Esophagus (tissue), 2 donors: ENCODE measurements at regions not wholly inside any gene's neighbourhood (a gene's known extent, or its start where the extent isn't known, plus 50 kb on each side); places are given as distances from the start of the nearest gene placed in this dataset.

Experiments
- H3K27ac ChIP-seq, 2 donors: one replicate each; pipeline ENCODE4 v1.5.1; 2013; ENCODE audit warnings: low read depth in 2 of 2, mild to moderate bottlenecking in 2 of 2, inconsistent platforms in 1 of 2, low read length in 1 of 2, moderate library complexity in 1 of 2
- H3K27me3 ChIP-seq, 2 donors: one replicate each; pipeline ENCODE4 v1.6.1; 2013; ENCODE audit warnings: low read length in 2 of 2, control low read depth in 1 of 2, mild to moderate bottlenecking in 1 of 2; ENCODE audit not compliant: insufficient read depth in 2 of 2, control insufficient read depth in 1 of 2
- H3K36me3 ChIP-seq, 2 donors: one replicate each; pipeline ENCODE4 v1.6.1; 2013; ENCODE audit warnings: low read length in 1 of 2; ENCODE audit not compliant: control insufficient read depth in 2 of 2, insufficient read depth in 2 of 2
- H3K4me1 ChIP-seq, 2 donors: one replicate each; pipeline ENCODE4 v1.6.1; 2013; ENCODE audit warnings: low read length in 1 of 2; ENCODE audit not compliant: control insufficient read depth in 2 of 2, insufficient read depth in 2 of 2
- H3K4me3 ChIP-seq, 2 donors: one replicate each; pipeline ENCODE4 v1.5.1; 2013; ENCODE audit warnings: low read length in 2 of 2, mild to moderate bottlenecking in 2 of 2, low read depth in 1 of 2, moderate library complexity in 1 of 2
- H3K9me3 ChIP-seq, 2 donors: one replicate each; pipeline ENCODE4 v1.6.1; 2013; ENCODE audit warnings: mild to moderate bottlenecking in 2 of 2, low read depth in 1 of 2, low read length in 1 of 2, moderate library complexity in 1 of 2; ENCODE audit not compliant: control insufficient read depth in 2 of 2, insufficient read depth in 1 of 2
- WGBS, 2 donors: extraction: QIAGEN DNeasy Blood & Tissue Kit; methylation state at CpG; one replicate each; pipeline ENCODE4 v1.1.7; 2013; 5-methylcytosine and 5-hydroxymethylcytosine counted together
- donor health status: healthy with polysubstance abuse.
- donor health status: Bipolar disorder and iron deficiency.

DNA sequence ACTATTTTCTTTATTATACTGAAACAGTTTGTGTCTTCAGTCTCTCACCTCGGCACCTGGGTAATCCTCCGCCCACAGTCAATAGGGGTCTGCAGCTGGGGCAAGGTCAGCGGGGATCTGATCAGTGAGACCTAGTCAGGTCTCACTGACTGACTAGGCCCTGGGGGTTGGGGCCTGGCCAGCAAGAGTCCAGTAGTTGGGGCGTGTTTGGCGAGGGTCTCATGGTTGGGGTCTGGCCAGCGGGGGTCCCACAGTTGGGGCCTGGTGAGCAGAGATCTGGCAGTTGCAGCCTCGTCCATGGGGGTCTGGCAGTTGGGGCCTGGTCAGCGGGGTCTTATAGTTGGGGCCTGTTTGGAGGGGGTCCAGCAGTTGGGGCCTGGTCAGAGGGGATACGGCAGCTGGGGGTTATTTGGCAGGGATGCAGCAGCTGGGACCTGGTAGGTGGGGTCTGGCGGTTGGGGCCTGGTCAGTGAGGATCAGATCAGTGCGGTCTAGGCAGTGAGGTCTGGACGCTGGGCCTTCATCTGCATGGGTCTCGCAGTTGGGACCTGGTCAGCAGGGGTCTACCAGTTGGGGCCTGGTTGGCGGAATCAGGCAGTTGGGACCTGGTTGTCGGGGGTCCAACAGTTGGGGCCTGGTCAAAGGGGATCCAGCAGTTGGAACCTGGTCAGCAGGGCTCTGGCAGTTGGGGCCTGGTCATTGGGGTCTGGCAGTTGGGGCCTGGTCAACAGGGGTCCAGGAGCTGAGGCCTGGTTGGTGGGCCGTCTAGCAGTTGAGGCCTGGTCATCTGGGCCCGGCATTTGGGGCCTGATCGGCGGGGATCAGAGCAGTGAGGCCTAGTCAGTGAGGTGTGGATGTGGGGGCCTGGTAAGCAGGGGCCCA lies 61.1 kb upstream of the TPM4 start:
- WGBS, 2 donors = 94% methylated on average over 19 of the region's 19 CpGs
- Histone ChIP-seq H3K36me3 (no peaks in the 10 kb centered on the region), H3K4me1 (no peaks in the 10 kb centered on the region), H3K27me3 (no peaks in the 10 kb centered on the region), H3K4me3 (no peak overlapping the region), H3K27ac (no peak overlapping the region), H3K9me3 (no peaks in the 10 kb centered on the region)

DNA sequence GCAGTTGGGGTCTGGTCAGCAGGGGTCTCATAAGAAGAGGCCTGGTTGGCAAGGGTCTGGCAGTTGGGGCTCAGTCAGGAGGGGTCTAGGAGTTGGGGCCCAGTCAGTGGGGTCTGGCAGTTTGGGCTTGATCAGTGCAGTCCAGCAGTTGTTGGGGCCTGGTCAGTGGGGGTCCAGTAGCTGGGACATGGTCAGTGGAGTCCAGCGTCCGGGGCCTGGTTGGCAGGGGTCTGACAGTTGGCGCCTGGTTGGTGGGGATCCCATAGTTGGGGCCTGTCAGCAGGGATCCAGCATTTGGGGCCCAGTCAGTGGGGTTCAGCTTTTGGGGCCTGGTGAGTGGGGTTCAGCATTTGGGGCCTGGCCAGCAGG lies 60.5 kb upstream of the TPM4 start:
- Histone ChIP-seq H3K36me3 (no peaks in the 10 kb centered on the region), H3K9me3 (no peaks in the 10 kb centered on the region), H3K27ac (no peak overlapping the region), H3K27me3 (no peaks in the 10 kb centered on the region), H3K4me3 (no peak overlapping the region), H3K4me1 (no peaks in the 10 kb centered on the region)
- 74 to 77% methylated on average over 3 of the region's 3 CpGs for WGBS, 2 donors

GRCh38 chr19:16016226-16017137 lies 59.8 kb upstream of the TPM4 start:
- Histone ChIP-seq H3K9me3 (no peaks in the 10 kb centered on the region), H3K27me3 (no peaks in the 10 kb centered on the region), H3K36me3 (no peaks in the 10 kb centered on the region), H3K4me1 (no peaks in the 10 kb centered on the region), H3K27ac (no peak overlapping the region), H3K4me3 (no peak overlapping the region)
- 82 to 86% methylated on average over 15 of the region's 15 CpGs for WGBS, 2 donors

GRCh38 chr19:16017138-16017490 lies 59.2 kb upstream of the TPM4 start:
- Histone ChIP-seq H3K27ac (no peak overlapping the region), H3K4me1 (no peaks in the 10 kb centered on the region), H3K36me3 (no peaks in the 10 kb centered on the region), H3K4me3 (no peak overlapping the region), H3K27me3 (no peaks in the 10 kb centered on the region), H3K9me3 (no peaks in the 10 kb centered on the region)
- WGBS, 2 donors = 91 to 94% methylated on average over 11 of the region's 11 CpGs

DNA sequence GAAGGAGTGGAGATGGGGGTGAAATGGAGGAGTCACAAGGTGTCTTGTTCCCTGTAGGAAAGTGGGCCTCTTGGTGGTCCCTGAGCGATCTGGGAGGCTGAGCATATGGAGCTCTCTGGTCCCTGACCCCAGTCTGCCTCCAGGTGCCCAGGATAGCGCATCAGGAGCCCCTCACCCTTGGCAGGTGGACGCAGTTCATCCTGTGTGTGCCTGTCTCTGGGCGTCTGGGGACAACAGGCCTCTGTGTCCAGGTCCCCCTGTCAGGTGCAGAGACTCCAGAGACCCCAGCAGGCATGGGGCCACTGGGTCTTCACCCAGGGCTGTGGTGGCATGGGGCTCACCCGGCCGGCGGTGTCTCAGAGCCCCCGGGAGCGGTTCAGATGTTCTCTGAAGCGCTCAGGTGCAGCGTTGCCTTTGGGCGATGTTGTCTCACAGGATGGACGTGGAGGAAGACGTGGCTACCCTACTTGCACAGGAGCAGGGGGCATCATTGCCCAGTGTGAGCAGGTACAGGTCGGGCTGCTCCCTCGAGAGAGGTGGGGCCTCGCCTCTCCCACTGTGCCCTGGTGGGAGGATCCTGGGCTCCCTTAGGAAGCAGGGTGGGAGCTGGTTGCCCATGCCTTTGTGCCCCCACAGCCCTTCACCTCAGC lies 58.1 kb upstream of the TPM4 start:
- Histone ChIP-seq H3K36me3 (no peaks in the 10 kb centered on the region), H3K4me3 (no peak overlapping the region), H3K27me3 (no peaks in the 10 kb centered on the region), H3K4me1 (no peaks in the 10 kb centered on the region), H3K27ac (no peak overlapping the region), H3K9me3 (no peaks in the 10 kb centered on the region)
- 85 to 91% methylated on average over 16 to 17 of the region's 17 CpGs for WGBS, 2 donors

GRCh38 chr19:16018801-16019551 lies 57.3 kb upstream of the TPM4 start:
- no peaks in the 10 kb centered on the region for H3K36me3 ChIP-seq
- H3K9me3 ChIP-seq = no peaks in the 10 kb centered on the region
- H3K4me1 ChIP-seq = no peaks in the 10 kb centered on the region
- no peaks in the 10 kb centered on the region for H3K27me3 ChIP-seq
- no peak overlapping the region for H3K4me3 ChIP-seq
- 69 to 70% methylated on average over 13 of the region's 13 CpGs for WGBS, 2 donors
- no peak overlapping the region for H3K27ac ChIP-seq

GRCh38 chr19:16019691-16020448 lies 56.4 kb upstream of the TPM4 start:
- no peaks in the 10 kb centered on the region for H3K27me3 ChIP-seq
- H3K36me3 ChIP-seq = no peaks in the 10 kb centered on the region
- no peaks in the 10 kb centered on the region for H3K4me1 ChIP-seq
- H3K4me3 ChIP-seq = no peak overlapping the region
- H3K27ac ChIP-seq = no peak overlapping the region
- WGBS, 2 donors = 70 to 79% methylated on average over 21 to 24 of the region's 24 CpGs
- H3K9me3 ChIP-seq = no peaks in the 10 kb centered on the region

DNA sequence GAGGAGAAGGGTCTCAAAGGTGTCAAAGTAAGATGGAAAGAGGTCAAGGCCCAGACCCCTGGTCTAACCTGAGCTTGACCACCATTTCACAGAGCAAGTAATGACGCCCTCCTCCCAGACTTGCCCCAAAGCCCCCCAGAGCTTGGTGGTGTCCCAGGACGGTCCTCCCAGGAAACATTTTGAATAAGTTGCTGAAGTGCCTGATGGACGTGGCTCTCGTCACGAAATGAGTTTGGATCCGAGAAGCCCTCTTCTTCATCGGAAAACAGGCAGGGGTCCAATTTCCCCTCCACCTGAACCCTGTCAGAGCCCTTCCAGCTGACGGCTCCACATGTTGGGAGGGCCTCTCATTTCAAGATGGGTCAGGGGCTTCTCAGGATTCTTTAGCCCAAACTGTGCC lies 54.5 kb upstream of the TPM4 start:
- Histone ChIP-seq H3K36me3 (no peaks in the 10 kb centered on the region), H3K27ac (no peak overlapping the region), H3K9me3 (no peaks in the 10 kb centered on the region), H3K27me3 (no peaks in the 10 kb centered on the region), H3K4me3 (no peak overlapping the region), H3K4me1 (no peaks in the 10 kb centered on the region)
- WGBS, 2 donors = 79 to 85% methylated on average over 8 of the region's 8 CpGs
